ENCODE measurements at regions not wholly inside any gene's neighbourhood (a gene's known extent, or its start where the extent isn't known, plus 50 kb on each side); places are given as distances from the start of the nearest gene placed in this dataset.

GRCh38 chr1:187513190-187513589 is 684.4 kb downstream of the PLA2G4A start:
- in situ Hi-C loops (cut with MboI; ENCODE audit: low sequenced_read_pairs, unreplicated experiment), result no loop called here
- no peak for TF ChIP-seq CTCF (IDR thresholded peaks at IDR 0.05; ENCODE audit: borderline replicate concordance, control extremely low read depth, extremely low read depth, insufficient read depth, missing control alignments)
- DNase-seq (ENCODE audit: low spot score), result no peak

GRCh38 chr1:187514110-187514509 is 685.4 kb downstream of the PLA2G4A start:
- no peak for TF ChIP-seq CTCF (IDR thresholded peaks at IDR 0.05; ENCODE audit: borderline replicate concordance, control extremely low read depth, extremely low read depth, insufficient read depth, missing control alignments)
- in situ Hi-C loops (cut with MboI; ENCODE audit: low sequenced_read_pairs, unreplicated experiment), result no loop called here
- no peak for DNase-seq (ENCODE audit: low spot score)

- in situ Hi-C loops (cut with MboI; ENCODE audit: low sequenced_read_pairs, unreplicated experiment), result no loop called here
- no peak for DNase-seq (ENCODE audit: low spot score)
These were observed 688.1 kb downstream of the PLA2G4A start for GRCh38 chr1:187516874-187517273.

GRCh38 chr1:187517546-187517945 is 688.8 kb downstream of the PLA2G4A start:
- TF ChIP-seq CTCF (IDR thresholded peaks at IDR 0.05; ENCODE audit: borderline replicate concordance, control extremely low read depth, extremely low read depth, insufficient read depth, missing control alignments), result no peak
- in situ Hi-C loops (cut with MboI; ENCODE audit: low sequenced_read_pairs, unreplicated experiment), result no loop called here
- DNase-seq (ENCODE audit: low spot score), result no peak

More at GRCh38 chr1:187516874-187517273, 688.1 kb downstream of the PLA2G4A start:
- no peak for TF ChIP-seq CTCF (IDR thresholded peaks at IDR 0.05; ENCODE audit: borderline replicate concordance, control extremely low read depth, extremely low read depth, insufficient read depth, missing control alignments)

GRCh38 chr1:187527346-187527745 is 698.6 kb downstream of the PLA2G4A start:
- in situ Hi-C loops (cut with MboI; ENCODE audit: low sequenced_read_pairs, unreplicated experiment), result no loop called here
- no peak for DNase-seq (ENCODE audit: low spot score)
- TF ChIP-seq CTCF (IDR thresholded peaks at IDR 0.05; ENCODE audit: borderline replicate concordance, control extremely low read depth, extremely low read depth, insufficient read depth, missing control alignments), result no peak

GRCh38 chr1:187537936-187538335 is 709.2 kb downstream of the PLA2G4A start:
- in situ Hi-C loops (cut with MboI; ENCODE audit: low sequenced_read_pairs, unreplicated experiment), result no loop called here
- TF ChIP-seq CTCF (IDR thresholded peaks at IDR 0.05; ENCODE audit: borderline replicate concordance, control extremely low read depth, extremely low read depth, insufficient read depth, missing control alignments), result no peak
- DNase-seq (ENCODE audit: low spot score), result no peak

GRCh38 chr1:187549540-187549939 is 720.8 kb downstream of the PLA2G4A start:
- TF ChIP-seq CTCF (IDR thresholded peaks at IDR 0.05; ENCODE audit: borderline replicate concordance, control extremely low read depth, extremely low read depth, insufficient read depth, missing control alignments), result no peak
- no peak for DNase-seq (ENCODE audit: low spot score)
- in situ Hi-C loops (cut with MboI; ENCODE audit: low sequenced_read_pairs, unreplicated experiment), result no loop called here

Data from GM13976 (cell line).